SK-N-SH treated with all-trans-retinoic acid at 6 μM for 48 hours (cell line): ENCODE measurements at regions not wholly inside any gene's neighbourhood (a gene's known extent, or its start where the extent isn't known, plus 50 kb on each side); places are given as distances from the start of the nearest gene placed in this dataset.

Experiments
- ARNTL ChIP-seq: fragments of 450-650 bp; formaldehyde crosslinking; IDR thresholded peaks from 2 replicates; pipeline ENCODE4 v1.5.0; 2020; ENCODE audit warnings: low read depth, mild to moderate bottlenecking, moderate library complexity, borderline replicate concordance
- CREB5 ChIP-seq: fragments of 250-450 bp; sonication (Bioruptor Pico); IDR thresholded peaks from 2 replicates; pipeline ENCODE4 v1.5.1; 2020; ENCODE audit warnings: low read depth, mild to moderate bottlenecking, moderate library complexity
- CSRNP3 ChIP-seq: fragments of 250-450 bp; sonication (Bioruptor Pico); IDR thresholded peaks from 2 replicates; pipeline ENCODE4 v1.5.1; 2021; ENCODE audit warnings: mild to moderate bottlenecking, moderate library complexity
- ISL1 ChIP-seq: fragments of 250-450 bp; sonication (Bioruptor Pico); IDR thresholded peaks from 2 replicates; pipeline ENCODE4 v2.1.2; 2022; ENCODE audit warnings: mild to moderate bottlenecking, moderate library complexity
- PATZ1 ChIP-seq: fragments of 250-450 bp; sonication (Bioruptor Pico); IDR thresholded peaks from 2 replicates; pipeline ENCODE4 v1.8.0; 2020; ENCODE audit warnings: mild to moderate bottlenecking, moderate library complexity, borderline replicate concordance
- SNAI2 ChIP-seq: fragments of 250-450 bp; sonication (Bioruptor Pico); IDR thresholded peaks from 2 replicates; pipeline ENCODE4 v1.5.0; 2020; ENCODE audit warnings: mild to moderate bottlenecking, moderate library complexity
- ZFP3 ChIP-seq: fragments of 250-450 bp; sonication (Bioruptor Pico); IDR thresholded peaks from 2 replicates; pipeline ENCODE4 v1.5.0; 2020; ENCODE audit warnings: mild to moderate bottlenecking, moderate library complexity
- ZNF70 ChIP-seq: fragments of 450-650 bp; formaldehyde crosslinking; IDR thresholded peaks from 2 replicates; pipeline ENCODE4 v1.5.0; 2020; ENCODE audit warnings: mild to moderate bottlenecking, moderate library complexity

GRCh38 chr4:108453366-108453765 lies 167.0 kb upstream of the RPL34 start:
- TF ChIP-seq SNAI2 (CRISPR knock-in tag) (no peak), ARNTL (CRISPR knock-in tag) (no peak), CREB5 (CRISPR knock-in tag) (no peak), ZFP3 (CRISPR knock-in tag) (no peak), PATZ1 (CRISPR knock-in tag) (no peak), ZNF70 (CRISPR knock-in tag) (no peak), CSRNP3 (CRISPR knock-in tag) (no peak), ISL1 (no peak)
